ENCODE measurements at regions not wholly inside any gene's neighbourhood (a gene's known extent, or its start where the extent isn't known, plus 50 kb on each side); places are given as distances from the start of the nearest gene placed in this dataset.

GRCh38 chr1:229880271-229881170, 186.5 kb upstream of the GALNT2 start:
- no peak overlapping the region for H3K4me3 ChIP-seq (ENCODE audit: low read depth, low read length)

GRCh38 chr1:229882621-229883020, 184.4 kb upstream of the GALNT2 start:
- TF ChIP-seq CTCF (IDR thresholded peaks at IDR 0.05; ENCODE audit: borderline replicate concordance, insufficient read depth, low read depth, low read length) = no peak

More at GRCh38 chr1:229880271-229881170, 186.5 kb upstream of the GALNT2 start:
- no peak for TF ChIP-seq CTCF (IDR thresholded peaks at IDR 0.05; ENCODE audit: borderline replicate concordance, insufficient read depth, low read depth, low read length)

GRCh38 chr1:229883504-229884200, 183.4 kb upstream of the GALNT2 start:
- TF ChIP-seq CTCF (IDR thresholded peaks at IDR 0.05; ENCODE audit: borderline replicate concordance, insufficient read depth, low read depth, low read length) = no peak
- no peak overlapping the region for H3K4me3 ChIP-seq (ENCODE audit: low read depth, low read length)

More at GRCh38 chr1:229882621-229883020, 184.4 kb upstream of the GALNT2 start:
- no peak overlapping the region for H3K4me3 ChIP-seq (ENCODE audit: low read depth, low read length)

- no peak for TF ChIP-seq CTCF (IDR thresholded peaks at IDR 0.05; ENCODE audit: borderline replicate concordance, insufficient read depth, low read depth, low read length)
- H3K4me3 ChIP-seq (ENCODE audit: low read depth, low read length) = no peak overlapping the region
Measured at GRCh38 chr1:229884765-229885164, 182.3 kb upstream of the GALNT2 start.

GRCh38 chr1:229885568-229886495, 181.2 kb upstream of the GALNT2 start:
- no peak for TF ChIP-seq CTCF (IDR thresholded peaks at IDR 0.05; ENCODE audit: borderline replicate concordance, insufficient read depth, low read depth, low read length)
- H3K4me3 ChIP-seq (ENCODE audit: low read depth, low read length) = no peak overlapping the region

- TF ChIP-seq CTCF (IDR thresholded peaks at IDR 0.05; ENCODE audit: borderline replicate concordance, insufficient read depth, low read depth, low read length) = no peak
- H3K4me3 ChIP-seq (ENCODE audit: low read depth, low read length) = no peak overlapping the region
Measured at GRCh38 chr1:229886636-229887035, 180.4 kb upstream of the GALNT2 start.
